Sigmoid colon (tissue), 4 donors: ENCODE measurements at regions not wholly inside any gene's neighbourhood (a gene's known extent, or its start where the extent isn't known, plus 50 kb on each side); places are given as distances from the start of the nearest gene placed in this dataset.

ENCODE experiments used
- CTCF ChIP-seq, 4 experiments: fragments of 450-650 bp in 3 of 4; fragments of 200-600 bp in 1 of 4; IDR thresholded peaks; one replicate each; pipeline ENCODE4 v1.5.1; 2016 to 2019; ENCODE audit warnings: antibody characterized with exemption in 4 of 4, mild to moderate bottlenecking in 3 of 4, moderate library complexity in 2 of 4
- EP300 ChIP-seq, 4 donors: sonication (generic); formaldehyde crosslinking; IDR thresholded peaks; one replicate each; pipeline ENCODE4 v1.6.1; 2017; ENCODE audit warnings: antibody characterized with exemption in 4 of 4

GRCh38 chr6:91483415-91484105 lies 896.7 kb upstream of the MAP3K7 start:
- no peak for TF ChIP-seq EP300 (IDR thresholded peaks at IDR 0.05)
- no peak for TF ChIP-seq CTCF (IDR thresholded peaks at IDR 0.05)
